ENCODE measurements at regions not wholly inside any gene's neighbourhood (a gene's known extent, or its start where the extent isn't known, plus 50 kb on each side); places are given as distances from the start of the nearest gene placed in this dataset.

DNA sequence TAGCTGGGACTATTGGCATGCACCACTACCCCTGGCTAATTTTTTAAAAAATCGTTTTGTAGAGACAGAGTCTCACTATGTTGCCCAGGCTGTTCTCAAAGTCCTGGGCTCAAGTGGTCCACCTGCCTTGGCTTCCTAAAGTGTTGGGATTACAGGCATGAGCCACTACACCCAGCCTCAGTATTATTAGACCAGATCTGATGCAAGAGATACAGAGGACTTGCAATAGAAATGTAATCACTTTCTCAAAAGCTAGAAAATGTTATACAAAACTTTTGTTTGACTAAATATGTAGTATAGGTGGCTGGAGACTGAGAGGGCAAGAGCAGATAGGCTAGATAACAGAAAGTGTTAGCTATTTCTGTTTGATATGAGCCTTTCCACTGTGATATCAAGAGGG is 531.9 kb downstream of the SOX2 start (continued):
- TF ChIP-seq, protein P1, sequence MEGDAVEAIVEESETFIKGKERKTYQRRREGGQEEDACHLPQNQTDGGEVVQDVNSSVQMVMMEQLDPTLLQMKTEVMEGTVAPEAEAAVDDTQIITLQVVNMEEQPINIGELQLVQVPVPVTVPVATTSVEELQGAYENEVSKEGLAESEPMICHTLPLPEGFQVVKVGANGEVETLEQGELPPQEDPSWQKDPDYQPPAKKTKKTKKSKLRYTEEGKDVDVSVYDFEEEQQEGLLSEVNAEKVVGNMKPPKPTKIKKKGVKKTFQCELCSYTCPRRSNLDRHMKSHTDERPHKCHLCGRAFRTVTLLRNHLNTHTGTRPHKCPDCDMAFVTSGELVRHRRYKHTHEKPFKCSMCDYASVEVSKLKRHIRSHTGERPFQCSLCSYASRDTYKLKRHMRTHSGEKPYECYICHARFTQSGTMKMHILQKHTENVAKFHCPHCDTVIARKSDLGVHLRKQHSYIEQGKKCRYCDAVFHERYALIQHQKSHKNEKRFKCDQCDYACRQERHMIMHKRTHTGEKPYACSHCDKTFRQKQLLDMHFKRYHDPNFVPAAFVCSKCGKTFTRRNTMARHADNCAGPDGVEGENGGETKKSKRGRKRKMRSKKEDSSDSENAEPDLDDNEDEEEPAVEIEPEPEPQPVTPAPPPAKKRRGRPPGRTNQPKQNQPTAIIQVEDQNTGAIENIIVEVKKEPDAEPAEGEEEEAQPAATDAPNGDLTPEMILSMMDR (IDR thresholded peaks at IDR 0.05; ENCODE audit: low read depth, low read length, missing input control): no peak
- TF ChIP-seq JUND (IDR thresholded peaks at IDR 0.05): no peak
- no peak for TF ChIP-seq FOXA1 (IDR thresholded peaks at IDR 0.05)

DNA sequence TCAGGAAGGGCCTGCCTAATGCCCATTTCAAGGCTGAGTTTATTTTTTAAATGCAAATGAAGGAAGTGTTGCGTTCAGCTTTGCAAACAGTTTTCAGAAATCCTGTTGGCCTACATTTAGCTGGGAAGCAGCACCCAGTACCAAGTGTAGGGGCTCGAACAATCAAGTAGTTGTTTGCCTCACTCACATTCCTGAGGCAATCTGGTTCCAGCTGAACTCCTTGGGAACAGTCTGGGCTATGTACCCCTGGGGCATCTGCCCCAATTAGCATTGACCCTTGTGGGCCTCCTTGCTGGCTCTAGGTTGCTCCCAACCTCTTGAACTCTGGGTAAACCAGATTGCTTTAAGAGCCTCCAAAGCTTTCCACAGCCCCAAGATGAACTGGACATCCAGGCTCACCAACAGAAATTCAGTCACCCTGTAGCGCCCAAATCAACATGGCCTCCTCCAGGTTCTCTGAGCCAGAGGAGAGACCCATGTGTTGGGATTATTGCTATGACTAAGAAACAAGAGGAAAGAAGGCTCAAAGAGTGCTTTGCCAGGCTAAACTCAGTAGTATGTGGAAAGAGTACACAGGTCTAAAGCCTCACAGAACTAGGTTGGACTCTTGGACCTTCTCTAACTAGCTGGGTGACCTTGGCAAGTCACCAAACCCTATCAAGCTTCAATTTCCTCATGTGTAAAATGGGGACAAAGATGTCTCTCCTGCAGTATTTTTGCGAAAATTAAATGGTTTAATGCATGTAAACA is 532.7 kb downstream of the SOX2 start:
- Histone ChIP-seq H3K27ac (ENCODE audit: low read depth in 1 of 2, low read length in 2 of 2) (peak overlapping the region; percentile 1 to 8), H3K4me1 (ENCODE audit: control insufficient read depth in 4 of 4, insufficient read depth in 4 of 4, low read length in 3 of 4) (peaks cover 3 to 17% (median 13%) of the 10 kb centered on the region in 4 donors), H3K27me3 (ENCODE audit: control insufficient read depth in 4 of 4, insufficient read depth in 4 of 4, low read length in 3 of 4) (no peaks in the 10 kb centered on the region), H3K9me3 (ENCODE audit: control insufficient read depth in 4 of 4, low read length in 3 of 4) (no peaks in the 10 kb centered on the region), H3K36me3 (ENCODE audit: control insufficient read depth in 4 of 4, insufficient read depth in 3 of 4, low read depth in 1 of 4, low read length in 3 of 4) (no peaks in the 10 kb centered on the region), H3K9ac (ENCODE audit: low read depth in 1 of 2, low read length in 2 of 2) (no peak overlapping the region), H3K4me3 (ENCODE audit: low read depth in 1 of 3, low read length in 3 of 3) (no peak overlapping the region)
- no peak for DNase-seq (ENCODE audit: low spot score)
- WGBS: 76% methylated on average over 4 of the region's 4 CpGs
- TF ChIP-seq FOXA1 (IDR thresholded peaks at IDR 0.05) (peak; percentile 47), SP1 (IDR thresholded peaks at IDR 0.05) (peak; percentile 85), RXRA (IDR thresholded peaks at IDR 0.05) (peak; percentile 69 to 85), HNF4A (conservative IDR thresholded peaks at IDR 0.05) (peak; percentile 97 to 98), RAD21 (IDR thresholded peaks at IDR 0.05) (peak; percentile 18 to 40), GABPA (IDR thresholded peaks at IDR 0.05 in 1 of 2, conservative IDR thresholded peaks at IDR 0.05 in 1 of 2) (no peak), HNF4G (IDR thresholded peaks at IDR 0.05) (peak; percentile 92), EGR1 (IDR thresholded peaks at IDR 0.05; ENCODE audit: low read depth in 2 of 2) (no peak), JUND (IDR thresholded peaks at IDR 0.05) (peak; percentile 69 to 82), YY1 (IDR thresholded peaks at IDR 0.05) (peak; percentile 59), NR2F2 (IDR thresholded peaks at IDR 0.05) (peak; percentile 71), FOXA2 (IDR thresholded peaks at IDR 0.05) (peak; percentile 67), TAF1 (conservative IDR thresholded peaks at IDR 0.05) (no peak)
- TF ChIP-seq, protein P2, sequence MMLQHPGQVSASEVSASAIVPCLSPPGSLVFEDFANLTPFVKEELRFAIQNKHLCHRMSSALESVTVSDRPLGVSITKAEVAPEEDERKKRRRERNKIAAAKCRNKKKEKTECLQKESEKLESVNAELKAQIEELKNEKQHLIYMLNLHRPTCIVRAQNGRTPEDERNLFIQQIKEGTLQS (IDR thresholded peaks at IDR 0.05): peak; percentile 22
- TF ChIP-seq, protein P3, sequence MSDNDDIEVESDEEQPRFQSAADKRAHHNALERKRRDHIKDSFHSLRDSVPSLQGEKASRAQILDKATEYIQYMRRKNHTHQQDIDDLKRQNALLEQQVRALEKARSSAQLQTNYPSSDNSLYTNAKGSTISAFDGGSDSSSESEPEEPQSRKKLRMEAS (IDR thresholded peaks at IDR 0.05): peak; percentile 26
- TF ChIP-seq, protein P4, sequence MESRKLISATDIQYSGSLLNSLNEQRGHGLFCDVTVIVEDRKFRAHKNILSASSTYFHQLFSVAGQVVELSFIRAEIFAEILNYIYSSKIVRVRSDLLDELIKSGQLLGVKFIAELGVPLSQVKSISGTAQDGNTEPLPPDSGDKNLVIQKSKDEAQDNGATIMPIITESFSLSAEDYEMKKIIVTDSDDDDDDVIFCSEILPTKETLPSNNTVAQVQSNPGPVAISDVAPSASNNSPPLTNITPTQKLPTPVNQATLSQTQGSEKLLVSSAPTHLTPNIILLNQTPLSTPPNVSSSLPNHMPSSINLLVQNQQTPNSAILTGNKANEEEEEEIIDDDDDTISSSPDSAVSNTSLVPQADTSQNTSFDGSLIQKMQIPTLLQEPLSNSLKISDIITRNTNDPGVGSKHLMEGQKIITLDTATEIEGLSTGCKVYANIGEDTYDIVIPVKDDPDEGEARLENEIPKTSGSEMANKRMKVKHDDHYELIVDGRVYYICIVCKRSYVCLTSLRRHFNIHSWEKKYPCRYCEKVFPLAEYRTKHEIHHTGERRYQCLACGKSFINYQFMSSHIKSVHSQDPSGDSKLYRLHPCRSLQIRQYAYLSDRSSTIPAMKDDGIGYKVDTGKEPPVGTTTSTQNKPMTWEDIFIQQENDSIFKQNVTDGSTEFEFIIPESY (IDR thresholded peaks at IDR 0.05): peak; percentile 45
- TF ChIP-seq, protein P1 (IDR thresholded peaks at IDR 0.05; ENCODE audit: low read depth, low read length, missing input control): no peak
- TF ChIP-seq, protein P5, sequence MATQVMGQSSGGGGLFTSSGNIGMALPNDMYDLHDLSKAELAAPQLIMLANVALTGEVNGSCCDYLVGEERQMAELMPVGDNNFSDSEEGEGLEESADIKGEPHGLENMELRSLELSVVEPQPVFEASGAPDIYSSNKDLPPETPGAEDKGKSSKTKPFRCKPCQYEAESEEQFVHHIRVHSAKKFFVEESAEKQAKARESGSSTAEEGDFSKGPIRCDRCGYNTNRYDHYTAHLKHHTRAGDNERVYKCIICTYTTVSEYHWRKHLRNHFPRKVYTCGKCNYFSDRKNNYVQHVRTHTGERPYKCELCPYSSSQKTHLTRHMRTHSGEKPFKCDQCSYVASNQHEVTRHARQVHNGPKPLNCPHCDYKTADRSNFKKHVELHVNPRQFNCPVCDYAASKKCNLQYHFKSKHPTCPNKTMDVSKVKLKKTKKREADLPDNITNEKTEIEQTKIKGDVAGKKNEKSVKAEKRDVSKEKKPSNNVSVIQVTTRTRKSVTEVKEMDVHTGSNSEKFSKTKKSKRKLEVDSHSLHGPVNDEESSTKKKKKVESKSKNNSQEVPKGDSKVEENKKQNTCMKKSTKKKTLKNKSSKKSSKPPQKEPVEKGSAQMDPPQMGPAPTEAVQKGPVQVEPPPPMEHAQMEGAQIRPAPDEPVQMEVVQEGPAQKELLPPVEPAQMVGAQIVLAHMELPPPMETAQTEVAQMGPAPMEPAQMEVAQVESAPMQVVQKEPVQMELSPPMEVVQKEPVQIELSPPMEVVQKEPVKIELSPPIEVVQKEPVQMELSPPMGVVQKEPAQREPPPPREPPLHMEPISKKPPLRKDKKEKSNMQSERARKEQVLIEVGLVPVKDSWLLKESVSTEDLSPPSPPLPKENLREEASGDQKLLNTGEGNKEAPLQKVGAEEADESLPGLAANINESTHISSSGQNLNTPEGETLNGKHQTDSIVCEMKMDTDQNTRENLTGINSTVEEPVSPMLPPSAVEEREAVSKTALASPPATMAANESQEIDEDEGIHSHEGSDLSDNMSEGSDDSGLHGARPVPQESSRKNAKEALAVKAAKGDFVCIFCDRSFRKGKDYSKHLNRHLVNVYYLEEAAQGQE (IDR thresholded peaks at IDR 0.05): peak; percentile 36
